Fibroblast of lung (primary cell): ENCODE measurements at regions not wholly inside any gene's neighbourhood (a gene's known extent, or its start where the extent isn't known, plus 50 kb on each side); places are given as distances from the start of the nearest gene placed in this dataset.

Experiments
- DNase-seq, 2 donors: peaks; one replicate each; pipeline versions ENCODE4 v3.0.0 to v3.0.0-alpha.2; 2010; ENCODE audit warnings: low read depth in 2 of 2
- H2AFZ ChIP-seq: 2 replicates; pipeline ENCODE4 v1.5.1; 2012; ENCODE audit warnings: low read length, control low read depth, inconsistent platforms
- H3K27ac ChIP-seq: 2 replicates; pipeline ENCODE4 v1.5.1; 2011; ENCODE audit warnings: low read length, control low read depth; ENCODE audit not compliant: insufficient read depth
- H3K27me3 ChIP-seq: 2 replicates; pipeline ENCODE4 v1.5.1; 2011; ENCODE audit warnings: mild to moderate bottlenecking, low read length; ENCODE audit not compliant: control insufficient read depth, insufficient read depth
- H3K36me3 ChIP-seq: 2 replicates; pipeline ENCODE4 v1.5.1; 2011; ENCODE audit warnings: low read length; ENCODE audit not compliant: control insufficient read depth, insufficient read depth
- H3K4me1 ChIP-seq: 2 replicates; pipeline ENCODE4 v1.5.1; 2011; ENCODE audit warnings: low read length; ENCODE audit not compliant: control insufficient read depth, insufficient read depth; ENCODE audit errors: extremely low read depth
- H3K4me2 ChIP-seq: 2 replicates; pipeline ENCODE4 v1.5.1; 2011; ENCODE audit warnings: low read length, control low read depth; ENCODE audit not compliant: insufficient read depth; ENCODE audit errors: extremely low read depth
- H3K4me3 ChIP-seq, 4 experiments: fragments of 200-600 bp in 1 of 4; sonication (generic) in 1 of 4; replicated peaks in 1 of 4; 2 replicates each; pipeline ENCODE4 v1.5.1; 2011 to 2016; ENCODE audit warnings: low read length in 4 of 4, low read depth in 3 of 4, mild to moderate bottlenecking in 3 of 4, control low read depth in 2 of 4, inconsistent platforms in 1 of 4, mixed read lengths in 1 of 4; ENCODE audit not compliant: insufficient read depth in 1 of 4; ENCODE audit errors: control extremely low read depth in 1 of 4
- H3K79me2 ChIP-seq: 2 replicates; pipeline ENCODE4 v1.5.1; 2012; ENCODE audit warnings: mild to moderate bottlenecking, low read length, inconsistent platforms; ENCODE audit not compliant: control insufficient read depth, insufficient read depth
- H3K9ac ChIP-seq: 2 replicates; pipeline ENCODE4 v1.5.1; 2011; ENCODE audit warnings: mild to moderate bottlenecking, low read length, control low read depth; ENCODE audit not compliant: insufficient read depth
- H3K9me3 ChIP-seq: 2 replicates; pipeline ENCODE4 v1.5.1; 2012; ENCODE audit warnings: low read depth, low read length; ENCODE audit not compliant: control insufficient read depth, insufficient read depth
- H4K20me1 ChIP-seq: 2 replicates; pipeline ENCODE4 v1.5.1; 2011; ENCODE audit warnings: low read length; ENCODE audit not compliant: control insufficient read depth, insufficient read depth; ENCODE audit errors: extremely low read depth
- EZH2 ChIP-seq: IDR thresholded peaks from 2 replicates; pipeline ENCODE4 v1.5.1; 2012; ENCODE audit warnings: low read length, control low read depth, mild to moderate bottlenecking; ENCODE audit errors: missing control alignments
- TF ChIP-seq, protein P1 (sequence below), 2 donors: IDR thresholded peaks in 1 of 2; conservative IDR thresholded peaks in 1 of 2; 1 replicate in 1 of 2; 2 replicates in 1 of 2; pipeline ENCODE4 v1.5.1; 2011 to 2012; ENCODE audit warnings: low read length in 2 of 2, control low read depth in 1 of 2, inconsistent platforms in 1 of 2, low read depth in 1 of 2, mild to moderate bottlenecking in 1 of 2

DNA sequence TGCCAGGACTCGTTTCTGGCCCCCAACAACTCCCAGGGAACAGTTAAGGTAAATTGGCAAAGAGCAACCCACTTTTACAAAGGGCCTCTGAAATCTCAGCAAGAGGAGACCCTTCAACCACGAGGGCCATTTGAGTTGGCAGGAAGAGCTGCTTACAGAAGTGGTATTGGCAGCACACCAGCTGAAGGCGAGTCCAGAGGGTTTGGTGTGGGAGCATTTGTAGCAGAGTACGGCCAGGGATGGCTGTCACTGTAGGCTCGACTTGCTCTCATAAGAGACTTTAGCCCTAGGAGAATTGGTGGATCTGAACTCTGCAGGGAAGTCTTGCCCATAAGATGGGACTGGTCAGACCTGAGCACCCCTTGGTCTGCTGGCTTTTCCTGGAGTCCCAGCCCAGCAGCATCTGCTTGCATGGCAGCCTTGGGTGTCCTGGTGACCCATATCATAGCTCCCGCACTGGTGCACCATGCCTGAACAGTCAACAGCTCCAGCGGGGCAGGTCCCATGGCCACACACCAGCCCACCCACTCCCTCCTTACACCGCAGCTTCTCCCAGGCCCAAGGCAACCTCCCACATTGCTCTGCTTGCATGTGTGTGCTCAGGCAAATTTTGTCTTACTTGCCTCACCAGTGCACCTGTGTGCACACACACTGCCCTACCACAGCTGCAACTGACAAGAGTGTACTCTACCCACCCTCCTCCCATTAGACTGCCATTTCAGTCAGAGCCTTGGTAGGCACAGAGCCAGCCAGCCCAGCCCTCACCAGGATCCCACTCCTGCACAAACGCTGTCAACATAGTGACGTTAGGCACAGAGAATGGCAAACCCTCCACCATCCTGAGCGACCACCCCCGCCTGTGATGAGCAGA is 861.6 kb upstream of the DPPA4 start:
- Histone ChIP-seq H3K4me2 (no peak overlapping the region), H3K79me2 (no peaks in the 10 kb centered on the region), H3K4me1 (no peaks in the 10 kb centered on the region), H4K20me1 (no peaks in the 10 kb centered on the region), H3K27me3 (no peaks in the 10 kb centered on the region), H3K36me3 (no peaks in the 10 kb centered on the region), H3K27ac (no peak overlapping the region), H3K9ac (no peak overlapping the region), H2AFZ (no peak overlapping the region), H3K9me3 (no peaks in the 10 kb centered on the region), H3K4me3 (no peak overlapping the region)
- peak in 1 of 2 donors; percentile 16 for DNase-seq
- TF ChIP-seq, protein P1, sequence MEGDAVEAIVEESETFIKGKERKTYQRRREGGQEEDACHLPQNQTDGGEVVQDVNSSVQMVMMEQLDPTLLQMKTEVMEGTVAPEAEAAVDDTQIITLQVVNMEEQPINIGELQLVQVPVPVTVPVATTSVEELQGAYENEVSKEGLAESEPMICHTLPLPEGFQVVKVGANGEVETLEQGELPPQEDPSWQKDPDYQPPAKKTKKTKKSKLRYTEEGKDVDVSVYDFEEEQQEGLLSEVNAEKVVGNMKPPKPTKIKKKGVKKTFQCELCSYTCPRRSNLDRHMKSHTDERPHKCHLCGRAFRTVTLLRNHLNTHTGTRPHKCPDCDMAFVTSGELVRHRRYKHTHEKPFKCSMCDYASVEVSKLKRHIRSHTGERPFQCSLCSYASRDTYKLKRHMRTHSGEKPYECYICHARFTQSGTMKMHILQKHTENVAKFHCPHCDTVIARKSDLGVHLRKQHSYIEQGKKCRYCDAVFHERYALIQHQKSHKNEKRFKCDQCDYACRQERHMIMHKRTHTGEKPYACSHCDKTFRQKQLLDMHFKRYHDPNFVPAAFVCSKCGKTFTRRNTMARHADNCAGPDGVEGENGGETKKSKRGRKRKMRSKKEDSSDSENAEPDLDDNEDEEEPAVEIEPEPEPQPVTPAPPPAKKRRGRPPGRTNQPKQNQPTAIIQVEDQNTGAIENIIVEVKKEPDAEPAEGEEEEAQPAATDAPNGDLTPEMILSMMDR (conservative IDR thresholded peaks at IDR 0.05 in 1 of 2, IDR thresholded peaks at IDR 0.05 in 1 of 2; ENCODE audit: low read depth in 1 of 2, low read length in 2 of 2), result no peak
- no peak for TF ChIP-seq EZH2

DNA sequence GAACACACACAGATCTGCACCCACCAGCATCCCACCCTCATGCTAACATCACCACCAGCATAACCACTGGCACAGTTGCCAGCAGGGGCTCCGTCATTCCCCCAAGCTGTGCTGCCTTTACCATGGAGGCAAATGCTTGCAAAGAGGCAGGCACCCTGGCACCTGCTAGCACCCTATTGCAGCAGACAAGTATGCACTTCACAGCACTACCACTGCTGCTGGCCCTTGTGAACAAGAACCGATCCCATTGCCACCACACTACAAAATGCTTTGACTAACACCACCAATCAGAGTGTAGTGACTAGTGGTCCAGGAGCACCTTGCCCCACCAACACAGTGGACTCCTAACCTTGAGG is 862.2 kb upstream of the DPPA4 start:
- H2AFZ ChIP-seq, result no peak overlapping the region
- H3K27ac ChIP-seq, result no peak overlapping the region
- no peak overlapping the region for H3K9ac ChIP-seq
- no peaks in the 10 kb centered on the region for H3K36me3 ChIP-seq
- no peaks in the 10 kb centered on the region for H3K9me3 ChIP-seq
- no peaks in the 10 kb centered on the region for H4K20me1 ChIP-seq
- no peaks in the 10 kb centered on the region for H3K4me1 ChIP-seq
- H3K4me3 ChIP-seq, result no peak overlapping the region
- H3K4me2 ChIP-seq, result no peak overlapping the region
- no peak for TF ChIP-seq EZH2
- TF ChIP-seq, protein P1 (conservative IDR thresholded peaks at IDR 0.05 in 1 of 2, IDR thresholded peaks at IDR 0.05 in 1 of 2; ENCODE audit: low read depth in 1 of 2, low read length in 2 of 2), result no peak
- H3K27me3 ChIP-seq, result no peaks in the 10 kb centered on the region
- no peaks in the 10 kb centered on the region for H3K79me2 ChIP-seq
- DNase-seq, result no peak

DNA sequence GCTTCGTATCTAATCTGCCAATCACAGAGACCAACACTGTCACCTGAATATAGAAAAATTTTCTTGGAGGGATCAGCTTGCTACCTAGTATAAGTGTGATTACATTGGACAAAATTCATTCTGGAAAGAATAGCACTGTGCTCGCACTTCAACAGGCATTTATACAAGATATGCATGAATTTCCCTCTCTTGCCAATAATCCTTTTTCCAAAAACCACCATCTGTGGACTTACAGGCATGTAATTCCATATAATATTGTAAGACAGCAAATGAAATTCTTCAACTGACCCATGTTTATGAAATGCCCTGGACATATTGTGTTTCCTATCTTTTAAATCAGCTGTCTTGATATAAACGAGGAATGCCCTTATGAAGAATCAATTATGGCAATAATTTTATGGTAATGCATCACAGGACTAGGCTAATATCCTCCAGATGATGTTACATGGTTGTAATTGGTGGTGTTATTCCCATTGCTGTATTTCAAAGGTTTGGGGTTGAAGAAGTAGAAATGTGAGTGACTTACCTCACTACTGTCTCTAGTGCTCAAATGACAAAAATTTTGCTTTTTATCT is 861.4 kb upstream of the NECTIN3 start:
- no peaks in the 10 kb centered on the region for H3K36me3 ChIP-seq
- no peak overlapping the region for H3K27ac ChIP-seq
- no peak overlapping the region for H3K9ac ChIP-seq
- no peaks in the 10 kb centered on the region for H3K79me2 ChIP-seq
- TF ChIP-seq EZH2, result no peak
- TF ChIP-seq, protein P1 (conservative IDR thresholded peaks at IDR 0.05 in 1 of 2, IDR thresholded peaks at IDR 0.05 in 1 of 2; ENCODE audit: low read depth in 1 of 2, low read length in 2 of 2), result no peak
- H4K20me1 ChIP-seq, result no peaks in the 10 kb centered on the region
- no peak overlapping the region for H2AFZ ChIP-seq
- H3K4me3 ChIP-seq, result no peak overlapping the region
- H3K27me3 ChIP-seq, result no peaks in the 10 kb centered on the region
- no peaks in the 10 kb centered on the region for H3K4me1 ChIP-seq
- H3K9me3 ChIP-seq, result no peaks in the 10 kb centered on the region
- no peak for DNase-seq
- no peak overlapping the region for H3K4me2 ChIP-seq
